ENCODE measurements at regions not wholly inside any gene's neighbourhood (a gene's known extent, or its start where the extent isn't known, plus 50 kb on each side); places are given as distances from the start of the nearest gene placed in this dataset.
A peak's percentile ranks its signal among the peaks of the same experiment; 100 is the strongest.

DNA sequence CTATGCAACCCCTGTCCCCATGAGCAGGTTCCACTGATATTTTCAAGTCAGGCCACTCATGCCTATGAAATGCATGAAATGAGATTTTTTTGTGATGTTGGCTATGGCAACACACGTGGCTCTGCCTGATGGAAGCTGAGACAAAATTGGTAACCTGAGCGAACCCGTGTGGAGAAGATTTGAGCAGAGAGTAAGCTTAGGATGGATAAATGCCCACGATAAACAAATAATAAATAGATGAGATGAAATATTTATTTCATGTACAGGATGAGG is 153.4 kb upstream of the IER5L start:
- H2BK120ac ChIP-seq (ENCODE audit: insufficient read depth, low read length, poor library complexity), result peak overlapping the region; percentile 34
- H3K4ac ChIP-seq (ENCODE audit: low read depth, low read length), result no peak overlapping the region
- H3K18ac ChIP-seq (ENCODE audit: low read length), result no peak overlapping the region
- no peak overlapping the region for H4K91ac ChIP-seq (ENCODE audit: low read depth, low read length)
- H2BK5ac ChIP-seq (ENCODE audit: low read depth, low read length, poor library complexity), result no peak overlapping the region
- peak; percentile 74 to 89 for DNase-seq
- no peak overlapping the region for H4K12ac ChIP-seq (ENCODE audit: low read depth, low read length)
- no peak overlapping the region for H4K8ac ChIP-seq (ENCODE audit: low read depth, low read length)
- no peak overlapping the region for H3K4me3 ChIP-seq (ENCODE audit: low read depth, low read length)
- H3K79me1 ChIP-seq (ENCODE audit: low read length), result peaks cover 38% of the 10 kb centered on the region
- H3K79me2 ChIP-seq (ENCODE audit: control insufficient read depth, insufficient read depth, low read length, poor library complexity), result peaks cover 5% of the 10 kb centered on the region
- peaks cover 4% of the 10 kb centered on the region for H3K9me3 ChIP-seq (ENCODE audit: insufficient read depth, low read depth, low read length)
- H3K4me1 ChIP-seq (ENCODE audit: control insufficient read depth in 1 of 2, insufficient read depth in 2 of 2, low read length in 2 of 2), result peaks cover 16 to 33% of the 10 kb centered on the region in 2 experiments
- no peak overlapping the region for H3K23ac ChIP-seq (ENCODE audit: low read length)
- no peak overlapping the region for H3K27ac ChIP-seq (ENCODE audit: low read depth, low read length)
- no peak overlapping the region for H2AK5ac ChIP-seq (ENCODE audit: low read length)
- H2AFZ ChIP-seq (ENCODE audit: insufficient read depth, low read length, poor library complexity), result no peak overlapping the region
- peak overlapping the region; percentile 96 for H2BK12ac ChIP-seq (ENCODE audit: low read length)
- no peak overlapping the region for H3K4me2 ChIP-seq (ENCODE audit: low read length)
- no peak overlapping the region for H3K9ac ChIP-seq (ENCODE audit: low read length)
- WGBS (ENCODE audit: extremely low coverage, insufficient coverage, insufficient read length), result no CpG with 5 or more reads among the region's 4 CpGs
- no peaks in the 10 kb centered on the region for H3K27me3 ChIP-seq (ENCODE audit: insufficient read depth, low read length)
- H3K36me3 ChIP-seq (ENCODE audit: control insufficient read depth in 1 of 2, insufficient read depth in 2 of 2, low read length in 2 of 2), result peaks cover 0 to 2% of the 10 kb centered on the region in 2 experiments
- H3K14ac ChIP-seq (ENCODE audit: low read length), result no peak overlapping the region

DNA sequence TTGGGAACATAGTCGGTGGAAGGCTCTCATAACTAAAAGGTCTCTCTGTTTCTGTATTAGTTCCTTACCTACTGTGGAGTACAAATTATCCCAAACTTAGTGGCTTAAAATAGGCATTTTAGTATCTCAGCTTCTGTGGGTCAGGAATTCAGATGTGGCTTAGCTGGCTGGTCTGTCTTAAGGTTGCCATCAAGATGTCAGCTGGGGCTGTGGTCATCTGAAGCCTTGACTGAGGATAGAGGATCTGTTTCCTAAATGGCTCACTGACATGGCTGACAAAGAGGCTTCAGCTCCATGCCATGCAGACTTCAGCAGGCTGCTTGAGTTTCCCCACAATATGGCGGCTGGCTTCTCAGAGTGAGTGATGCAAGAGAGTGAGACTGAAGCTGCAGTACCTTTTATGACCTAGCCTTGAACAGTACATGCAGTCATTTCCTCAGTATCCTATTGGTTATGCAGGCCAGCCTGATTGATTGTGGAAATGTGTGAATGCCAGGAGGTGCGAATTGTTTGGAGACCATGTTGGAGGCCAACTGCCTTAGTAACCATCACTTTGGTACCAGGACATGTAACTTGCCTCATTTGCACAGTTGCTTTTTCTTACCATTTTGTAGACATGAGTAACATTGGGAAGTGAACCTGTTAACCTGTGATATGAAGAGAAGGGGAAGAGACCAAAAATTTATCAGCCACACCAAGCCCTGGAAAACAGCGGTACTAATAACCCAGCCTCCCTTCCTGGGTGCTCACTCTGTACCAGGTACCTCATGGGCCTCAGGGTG is 152.8 kb upstream of the IER5L start:
- Histone ChIP-seq H2AK5ac (ENCODE audit: low read length) (peak overlapping the region; percentile 16), H3K4me1 (ENCODE audit: control insufficient read depth in 1 of 2, insufficient read depth in 2 of 2, low read length in 2 of 2) (peaks cover 16 to 30% of the 10 kb centered on the region in 2 experiments), H2AFZ (ENCODE audit: insufficient read depth, low read length, poor library complexity) (no peak overlapping the region), H3K79me2 (ENCODE audit: control insufficient read depth, insufficient read depth, low read length, poor library complexity) (peaks cover 5% of the 10 kb centered on the region), H2BK12ac (ENCODE audit: low read length) (peak overlapping the region; percentile 75), H3K9me3 (ENCODE audit: insufficient read depth, low read depth, low read length) (peaks cover 4% of the 10 kb centered on the region), H3K4me3 (ENCODE audit: low read depth, low read length) (no peak overlapping the region), H3K27ac (ENCODE audit: low read depth, low read length) (no peak overlapping the region), H3K14ac (ENCODE audit: low read length) (no peak overlapping the region), H3K4me2 (ENCODE audit: low read length) (no peak overlapping the region), H3K36me3 (ENCODE audit: control insufficient read depth in 1 of 2, insufficient read depth in 2 of 2, low read length in 2 of 2) (peaks cover 0 to 2% of the 10 kb centered on the region in 2 experiments), H3K18ac (ENCODE audit: low read length) (no peak overlapping the region), H3K9ac (ENCODE audit: low read length) (no peak overlapping the region), H4K12ac (ENCODE audit: low read depth, low read length) (no peak overlapping the region), H3K79me1 (ENCODE audit: low read length) (peaks cover 34% of the 10 kb centered on the region), H2BK5ac (ENCODE audit: low read depth, low read length, poor library complexity) (no peak overlapping the region), H3K27me3 (ENCODE audit: insufficient read depth, low read length) (no peaks in the 10 kb centered on the region), H3K4ac (ENCODE audit: low read depth, low read length) (no peak overlapping the region), H4K8ac (ENCODE audit: low read depth, low read length) (no peak overlapping the region), H3K23ac (ENCODE audit: low read length) (no peak overlapping the region), H4K91ac (ENCODE audit: low read depth, low read length) (peak overlapping the region; percentile 37), H2BK120ac (ENCODE audit: insufficient read depth, low read length, poor library complexity) (peak overlapping the region; percentile 34)
- no CpG with 5 or more reads among the region's 4 CpGs for WGBS (ENCODE audit: extremely low coverage, insufficient coverage, insufficient read length)
- peak in 1 of 2 donors; percentile 26 for DNase-seq

DNA sequence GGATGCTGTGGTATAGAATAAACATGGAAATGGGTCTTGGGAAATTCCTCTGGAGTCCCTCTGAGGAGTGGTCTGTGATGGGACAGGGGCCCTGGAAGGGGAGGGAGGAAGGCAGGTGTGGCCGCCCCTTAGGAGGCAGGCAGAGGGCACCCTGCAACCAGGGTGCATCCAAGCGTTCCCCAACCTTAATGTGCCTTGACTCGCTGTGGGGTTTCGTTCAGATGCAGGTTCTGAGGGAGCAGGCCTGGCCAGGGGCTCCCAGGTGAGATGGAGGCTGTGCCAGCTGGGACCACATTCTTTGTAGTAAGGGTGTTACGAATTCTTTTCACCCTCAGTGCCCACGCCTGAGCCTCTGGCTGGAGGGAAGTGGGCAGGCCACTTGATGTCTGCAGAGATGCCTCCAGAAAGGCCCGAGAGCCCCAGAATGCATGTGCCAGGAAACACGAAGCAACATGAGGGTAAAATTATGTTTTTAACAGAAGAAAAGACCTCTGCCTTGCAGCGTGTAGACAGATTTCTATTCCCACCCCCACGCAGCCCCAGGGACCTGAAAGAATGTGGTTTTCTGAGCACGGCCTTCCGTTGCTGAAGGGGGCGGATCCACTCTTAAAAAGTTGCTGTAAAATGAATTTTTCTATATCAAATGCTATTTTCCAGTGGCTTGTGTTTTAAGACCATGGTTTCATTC is 150.4 kb upstream of the IER5L start:
- Histone ChIP-seq H3K79me2 (ENCODE audit: control insufficient read depth, insufficient read depth, low read length, poor library complexity) (peaks cover 2% of the 10 kb centered on the region), H2BK5ac (ENCODE audit: low read depth, low read length, poor library complexity) (no peak overlapping the region), H4K12ac (ENCODE audit: low read depth, low read length) (no peak overlapping the region), H3K23ac (ENCODE audit: low read length) (no peak overlapping the region), H4K8ac (ENCODE audit: low read depth, low read length) (peak overlapping the region; percentile 21), H3K4me3 (ENCODE audit: low read depth, low read length) (no peak overlapping the region), H3K27ac (ENCODE audit: low read depth, low read length) (no peak overlapping the region), H3K4ac (ENCODE audit: low read depth, low read length) (no peak overlapping the region), H4K91ac (ENCODE audit: low read depth, low read length) (no peak overlapping the region), H3K36me3 (ENCODE audit: control insufficient read depth in 1 of 2, insufficient read depth in 2 of 2, low read length in 2 of 2) (peaks cover 0 to 2% of the 10 kb centered on the region in 2 experiments), H3K4me1 (ENCODE audit: control insufficient read depth in 1 of 2, insufficient read depth in 2 of 2, low read length in 2 of 2) (peaks cover 15 to 25% of the 10 kb centered on the region in 2 experiments), H2AFZ (ENCODE audit: insufficient read depth, low read length, poor library complexity) (no peak overlapping the region), H2AK5ac (ENCODE audit: low read length) (peak overlapping the region; percentile 55), H3K27me3 (ENCODE audit: insufficient read depth, low read length) (no peaks in the 10 kb centered on the region), H3K18ac (ENCODE audit: low read length) (peak overlapping the region; percentile 9), H3K9me3 (ENCODE audit: insufficient read depth, low read depth, low read length) (peaks cover 4% of the 10 kb centered on the region), H2BK120ac (ENCODE audit: insufficient read depth, low read length, poor library complexity) (peak overlapping the region; percentile 25), H3K14ac (ENCODE audit: low read length) (peak overlapping the region; percentile 2), H3K79me1 (ENCODE audit: low read length) (peaks cover 23% of the 10 kb centered on the region), H2BK12ac (ENCODE audit: low read length) (peak overlapping the region; percentile 37), H3K9ac (ENCODE audit: low read length) (no peak overlapping the region), H3K4me2 (ENCODE audit: low read length) (no peak overlapping the region)
- DNase-seq, result no peak
- WGBS (ENCODE audit: extremely low coverage, insufficient coverage, insufficient read length), result no CpG with 5 or more reads among the region's 13 CpGs

DNA sequence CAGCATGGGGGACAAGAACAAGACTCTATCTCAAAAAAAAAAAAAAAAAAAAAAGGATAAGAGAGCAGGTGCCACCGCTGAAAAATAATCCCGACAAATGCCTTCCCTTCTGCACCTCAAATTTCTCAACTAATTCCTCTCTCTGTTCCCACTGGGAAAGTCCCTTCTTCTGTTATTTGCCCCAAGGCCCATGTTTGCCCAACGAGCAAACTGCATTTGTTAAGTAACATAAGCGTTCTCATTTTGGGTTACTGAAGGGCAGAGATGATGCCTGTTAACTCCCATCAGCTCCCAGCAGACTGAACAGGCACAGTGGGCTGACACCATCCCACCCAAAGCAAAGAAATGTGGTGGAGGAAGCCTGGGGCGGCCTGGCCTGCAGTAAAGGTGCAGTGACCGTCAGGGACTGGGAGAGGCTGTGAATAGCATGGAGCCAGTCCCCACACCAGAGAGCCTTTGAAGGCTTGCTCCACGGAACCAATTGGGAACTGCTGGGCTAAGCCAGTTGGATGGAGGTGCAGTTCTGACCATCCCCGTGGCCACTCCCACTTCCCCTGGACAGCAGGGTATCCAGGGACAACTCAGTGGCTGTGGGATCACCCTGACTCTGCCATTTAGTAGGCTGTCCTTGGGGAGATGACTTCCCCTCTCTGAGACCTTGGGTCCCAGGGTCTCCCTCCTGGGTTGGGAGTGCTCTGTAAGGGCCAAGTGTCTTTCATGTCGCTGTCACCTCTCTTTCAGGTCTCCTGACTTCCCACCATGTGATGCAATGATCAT is 149.7 kb upstream of the IER5L start:
- H3K9me3 ChIP-seq (ENCODE audit: insufficient read depth, low read depth, low read length), result peaks cover 4% of the 10 kb centered on the region
- H2BK5ac ChIP-seq (ENCODE audit: low read depth, low read length, poor library complexity), result no peak overlapping the region
- no peak overlapping the region for H3K4ac ChIP-seq (ENCODE audit: low read depth, low read length)

More for the DNA sequence above, 149.7 kb upstream of the IER5L start:
- Histone ChIP-seq H3K4me1 (ENCODE audit: control insufficient read depth in 1 of 2, insufficient read depth in 2 of 2, low read length in 2 of 2) (peaks cover 18 to 26% of the 10 kb centered on the region in 2 experiments), H4K12ac (ENCODE audit: low read depth, low read length) (no peak overlapping the region), H2BK12ac (ENCODE audit: low read length) (peak overlapping the region; percentile 6), H3K27ac (ENCODE audit: low read depth, low read length) (no peak overlapping the region), H3K18ac (ENCODE audit: low read length) (no peak overlapping the region), H3K4me2 (ENCODE audit: low read length) (no peak overlapping the region), H3K23ac (ENCODE audit: low read length) (no peak overlapping the region), H3K79me2 (ENCODE audit: control insufficient read depth, insufficient read depth, low read length, poor library complexity) (peaks cover 2% of the 10 kb centered on the region), H4K91ac (ENCODE audit: low read depth, low read length) (peak overlapping the region; percentile 4), H3K36me3 (ENCODE audit: control insufficient read depth in 1 of 2, insufficient read depth in 2 of 2, low read length in 2 of 2) (peaks cover 0 to 2% of the 10 kb centered on the region in 2 experiments), H2BK120ac (ENCODE audit: insufficient read depth, low read length, poor library complexity) (no peak overlapping the region), H3K14ac (ENCODE audit: low read length) (no peak overlapping the region), H4K8ac (ENCODE audit: low read depth, low read length) (no peak overlapping the region), H3K79me1 (ENCODE audit: low read length) (peaks cover 23% of the 10 kb centered on the region), H3K27me3 (ENCODE audit: insufficient read depth, low read length) (no peaks in the 10 kb centered on the region), H2AFZ (ENCODE audit: insufficient read depth, low read length, poor library complexity) (no peak overlapping the region), H3K9ac (ENCODE audit: low read length) (no peak overlapping the region), H3K4me3 (ENCODE audit: low read depth, low read length) (no peak overlapping the region), H2AK5ac (ENCODE audit: low read length) (peak overlapping the region; percentile 1)
- no peak for DNase-seq
- whole genome bisulfite sequencing (ENCODE audit: extremely low coverage, insufficient coverage, insufficient read length), result no CpG with 5 or more reads among the region's 9 CpGs
